ENCODE measurements at regions not wholly inside any gene's neighbourhood (a gene's known extent, or its start where the extent isn't known, plus 50 kb on each side); places are given as distances from the start of the nearest gene placed in this dataset.

DNA sequence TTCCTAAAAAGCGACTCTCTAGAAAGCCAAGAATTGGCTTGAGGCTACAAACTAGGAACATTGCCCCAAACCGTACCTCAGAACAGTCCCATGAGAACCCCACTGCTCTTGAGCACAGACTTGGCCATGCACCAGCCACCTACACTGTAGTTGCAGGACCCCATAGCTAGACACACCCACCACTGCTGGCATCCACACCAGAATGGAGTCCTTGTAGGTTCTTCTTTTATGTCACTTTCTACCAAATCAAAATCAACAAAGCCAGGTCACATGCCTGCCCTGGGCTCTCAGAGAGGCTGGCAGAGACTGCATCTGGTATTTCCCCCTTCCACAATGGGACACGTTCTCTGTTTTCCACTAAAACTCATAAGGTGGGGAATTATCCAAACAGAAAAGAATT lies 290.5 kb downstream of the SHOX2 start:
- Histone ChIP-seq H3K9me2 (ENCODE audit: low read depth, low read length) (no peaks in the 10 kb centered on the region), H3K4me1 (ENCODE audit: insufficient read depth, low read length, severe bottlenecking) (no peaks in the 10 kb centered on the region), H4K20me1 (ENCODE audit: insufficient read depth, low read length) (no peaks in the 10 kb centered on the region), H3F3A (ENCODE audit: insufficient read depth, low read length) (no peaks in the 10 kb centered on the region), H2AFZ (ENCODE audit: low read length) (no peak overlapping the region), H3K4me2 (ENCODE audit: low read length) (no peak overlapping the region), H3K79me2 (ENCODE audit: insufficient read depth, low read length) (no peaks in the 10 kb centered on the region), H3K36me3 (ENCODE audit: insufficient read depth, low read length) (no peaks in the 10 kb centered on the region), H3K27me3 (ENCODE audit: insufficient read depth, low read length) (no peaks in the 10 kb centered on the region), H3K4me3 (ENCODE audit: low read depth, low read length, poor library complexity, severe bottlenecking) (no peak overlapping the region), H3K27ac (ENCODE audit: low read depth, low read length, poor library complexity, severe bottlenecking) (no peak overlapping the region), H3K9ac (ENCODE audit: low read length) (no peak overlapping the region), H3K9me3 (ENCODE audit: low read length) (no peaks in the 10 kb centered on the region)
- TF ChIP-seq, protein P1, sequence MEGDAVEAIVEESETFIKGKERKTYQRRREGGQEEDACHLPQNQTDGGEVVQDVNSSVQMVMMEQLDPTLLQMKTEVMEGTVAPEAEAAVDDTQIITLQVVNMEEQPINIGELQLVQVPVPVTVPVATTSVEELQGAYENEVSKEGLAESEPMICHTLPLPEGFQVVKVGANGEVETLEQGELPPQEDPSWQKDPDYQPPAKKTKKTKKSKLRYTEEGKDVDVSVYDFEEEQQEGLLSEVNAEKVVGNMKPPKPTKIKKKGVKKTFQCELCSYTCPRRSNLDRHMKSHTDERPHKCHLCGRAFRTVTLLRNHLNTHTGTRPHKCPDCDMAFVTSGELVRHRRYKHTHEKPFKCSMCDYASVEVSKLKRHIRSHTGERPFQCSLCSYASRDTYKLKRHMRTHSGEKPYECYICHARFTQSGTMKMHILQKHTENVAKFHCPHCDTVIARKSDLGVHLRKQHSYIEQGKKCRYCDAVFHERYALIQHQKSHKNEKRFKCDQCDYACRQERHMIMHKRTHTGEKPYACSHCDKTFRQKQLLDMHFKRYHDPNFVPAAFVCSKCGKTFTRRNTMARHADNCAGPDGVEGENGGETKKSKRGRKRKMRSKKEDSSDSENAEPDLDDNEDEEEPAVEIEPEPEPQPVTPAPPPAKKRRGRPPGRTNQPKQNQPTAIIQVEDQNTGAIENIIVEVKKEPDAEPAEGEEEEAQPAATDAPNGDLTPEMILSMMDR (IDR thresholded peaks at IDR 0.05; ENCODE audit: low read length), result no peak
- no peak for TF ChIP-seq EZH2 (IDR thresholded peaks at IDR 0.05; ENCODE audit: borderline replicate concordance, low read length)

DNA sequence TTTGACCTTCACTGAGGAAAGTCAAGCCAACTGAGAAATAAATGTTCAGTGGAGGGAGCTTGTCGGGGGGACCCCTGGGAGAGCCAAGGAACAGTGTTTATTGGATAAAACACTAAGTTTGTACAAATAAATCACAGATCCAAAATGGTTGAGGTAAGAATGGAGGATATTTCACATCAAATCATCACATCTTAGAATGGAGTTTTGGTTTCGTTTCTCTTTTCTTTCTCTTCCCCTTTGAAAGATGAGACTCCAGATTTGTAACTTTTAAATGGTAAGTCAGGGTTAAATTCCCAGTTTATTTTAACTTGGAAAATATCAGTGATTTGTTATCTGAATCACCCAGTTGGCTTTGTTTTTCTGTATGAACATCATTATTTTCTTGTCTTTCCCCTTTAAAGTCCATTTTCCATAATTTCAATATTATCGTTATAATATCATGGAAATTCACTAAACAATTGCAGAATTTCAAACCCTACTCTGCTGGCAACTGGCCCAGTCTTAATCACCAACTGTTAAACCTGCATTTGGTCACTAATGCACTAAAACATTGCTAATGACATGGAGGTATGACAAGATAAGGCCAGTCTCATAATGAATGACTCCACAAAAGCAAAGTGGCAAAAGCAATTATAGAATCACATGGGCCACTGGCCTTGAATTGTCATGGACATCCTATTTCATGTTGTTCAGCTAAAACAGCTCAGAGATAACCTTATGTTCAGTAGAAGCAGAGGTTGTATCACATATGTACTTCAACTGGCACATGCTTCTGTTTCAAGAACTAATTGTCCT lies 295.1 kb downstream of the SHOX2 start:
- Histone ChIP-seq H2AFZ (ENCODE audit: low read length) (no peak overlapping the region), H3K4me2 (ENCODE audit: low read length) (no peak overlapping the region), H3K27me3 (ENCODE audit: insufficient read depth, low read length) (no peaks in the 10 kb centered on the region), H3K36me3 (ENCODE audit: insufficient read depth, low read length) (no peaks in the 10 kb centered on the region), H3K4me3 (ENCODE audit: low read depth, low read length, poor library complexity, severe bottlenecking) (no peak overlapping the region), H3F3A (ENCODE audit: insufficient read depth, low read length) (no peaks in the 10 kb centered on the region), H3K9me3 (ENCODE audit: low read length) (no peaks in the 10 kb centered on the region), H3K9ac (ENCODE audit: low read length) (no peak overlapping the region), H3K79me2 (ENCODE audit: insufficient read depth, low read length) (no peaks in the 10 kb centered on the region), H3K4me1 (ENCODE audit: insufficient read depth, low read length, severe bottlenecking) (no peaks in the 10 kb centered on the region), H3K27ac (ENCODE audit: low read depth, low read length, poor library complexity, severe bottlenecking) (no peak overlapping the region), H3K9me2 (ENCODE audit: low read depth, low read length) (no peaks in the 10 kb centered on the region), H4K20me1 (ENCODE audit: insufficient read depth, low read length) (no peaks in the 10 kb centered on the region)
- TF ChIP-seq, protein P1 (IDR thresholded peaks at IDR 0.05; ENCODE audit: low read length), result no peak
- no peak for TF ChIP-seq EZH2 (IDR thresholded peaks at IDR 0.05; ENCODE audit: borderline replicate concordance, low read length)

DNA sequence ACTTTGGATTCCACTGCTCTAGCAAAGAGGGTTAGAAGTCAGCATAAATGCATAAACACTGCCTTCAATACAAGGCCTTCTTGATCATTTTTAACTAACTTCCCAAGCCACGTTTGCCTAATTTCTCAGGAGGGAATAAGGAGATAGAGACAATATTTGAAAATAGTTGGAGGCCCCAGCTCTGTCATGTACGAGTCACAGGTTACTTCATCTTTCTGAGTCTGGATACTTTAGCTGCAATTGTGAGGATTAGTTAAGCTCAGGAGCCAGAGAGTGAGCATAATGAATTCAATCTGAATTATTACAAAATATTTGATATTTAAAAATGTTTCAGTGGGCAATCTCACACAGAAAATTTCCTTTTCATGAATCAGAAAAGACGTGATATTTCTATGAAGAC lies 298.9 kb downstream of the SHOX2 start:
- Histone ChIP-seq H3K4me3 (ENCODE audit: low read depth, low read length, poor library complexity, severe bottlenecking) (no peak overlapping the region), H3K27me3 (ENCODE audit: insufficient read depth, low read length) (no peaks in the 10 kb centered on the region), H3K9ac (ENCODE audit: low read length) (no peak overlapping the region), H3F3A (ENCODE audit: insufficient read depth, low read length) (no peaks in the 10 kb centered on the region), H3K27ac (ENCODE audit: low read depth, low read length, poor library complexity, severe bottlenecking) (no peak overlapping the region), H3K9me3 (ENCODE audit: low read length) (no peaks in the 10 kb centered on the region), H3K9me2 (ENCODE audit: low read depth, low read length) (no peaks in the 10 kb centered on the region), H4K20me1 (ENCODE audit: insufficient read depth, low read length) (no peaks in the 10 kb centered on the region), H3K4me2 (ENCODE audit: low read length) (no peak overlapping the region), H3K36me3 (ENCODE audit: insufficient read depth, low read length) (no peaks in the 10 kb centered on the region), H3K4me1 (ENCODE audit: insufficient read depth, low read length, severe bottlenecking) (no peaks in the 10 kb centered on the region), H2AFZ (ENCODE audit: low read length) (no peak overlapping the region), H3K79me2 (ENCODE audit: insufficient read depth, low read length) (no peaks in the 10 kb centered on the region)
- no peak for TF ChIP-seq EZH2 (IDR thresholded peaks at IDR 0.05; ENCODE audit: borderline replicate concordance, low read length)
- TF ChIP-seq, protein P1 (IDR thresholded peaks at IDR 0.05; ENCODE audit: low read length), result no peak
